NCI-H345 treated with DMSO at 0.1 percent for 48 hours (cell line): ENCODE measurements at regions not wholly inside any gene's neighbourhood (a gene's known extent, or its start where the extent isn't known, plus 50 kb on each side); places are given as distances from the start of the nearest gene placed in this dataset.

Experiments used
- DNase-seq: peaks from one replicate; lab custom pipeline; 2025; ENCODE audit not compliant: unreplicated experiment; lab: John Stamatoyannopoulos, UW

GRCh38 chr14:97820781-97821180 is 1023.6 kb downstream of the VRK1 start:
- no peak for DNase-seq

DNA sequence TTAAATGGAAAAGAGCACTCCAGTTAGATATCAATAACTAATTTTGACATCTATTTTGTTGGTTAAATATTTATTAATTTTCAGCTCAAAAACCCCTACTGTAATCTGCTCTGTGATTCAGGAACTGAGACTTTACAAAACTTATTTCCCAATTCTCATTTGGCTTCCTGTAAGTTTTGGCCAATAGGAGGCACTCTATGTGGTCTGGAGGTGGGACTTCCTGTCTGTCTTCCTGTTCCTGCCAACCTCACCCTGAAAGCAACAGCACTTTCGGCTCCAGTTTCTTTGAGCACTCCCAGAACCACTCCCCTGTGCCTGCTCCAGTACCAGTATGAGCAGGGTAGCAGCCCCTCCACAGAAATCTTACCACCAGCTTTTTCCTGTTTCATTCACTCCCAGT is 1027.0 kb downstream of the VRK1 start:
- no peak for DNase-seq

DNA sequence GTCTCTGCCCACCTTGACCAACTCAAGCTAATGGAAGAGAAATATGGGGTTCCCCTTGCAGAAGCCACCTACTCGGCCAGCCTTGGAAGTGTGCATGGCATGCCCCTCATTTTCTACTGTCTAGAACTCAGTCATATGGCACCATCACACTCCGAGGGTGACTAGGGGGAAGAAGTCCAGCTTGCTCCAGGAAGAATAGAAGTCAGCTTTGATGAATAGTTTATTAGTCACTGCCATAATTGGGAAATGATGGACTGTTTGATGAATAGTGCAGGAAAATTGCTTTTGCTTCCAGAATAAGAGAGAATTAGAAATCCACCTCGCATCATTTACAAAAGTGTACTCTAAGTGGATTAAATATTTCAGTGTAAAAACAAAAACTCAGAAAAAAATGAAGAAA is 1030.6 kb downstream of the VRK1 start:
- DNase-seq: no peak

- no peak for DNase-seq
These were observed 1035.6 kb downstream of the VRK1 start for GRCh38 chr14:97832776-97833175.

DNA sequence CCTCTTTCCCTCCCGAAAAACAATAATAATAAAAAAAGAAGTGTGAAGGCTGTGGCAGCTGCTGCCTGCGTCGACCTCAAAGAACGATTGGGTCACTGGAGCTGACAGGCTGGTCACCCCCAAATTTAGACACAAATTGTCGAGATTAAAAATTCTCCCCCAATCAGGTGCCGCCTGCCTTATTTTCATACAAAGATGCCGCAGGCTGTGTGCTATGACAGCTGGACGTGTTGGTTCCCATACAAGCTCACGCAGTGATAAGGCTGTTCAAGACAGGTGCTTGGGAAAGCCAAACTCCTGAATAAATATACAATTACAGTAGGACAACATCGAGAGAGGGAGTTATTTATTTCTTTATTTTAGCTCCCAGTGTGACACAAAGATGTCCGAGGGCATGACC is 1041.8 kb downstream of the VRK1 start:
- peak; percentile 66 for DNase-seq

DNA sequence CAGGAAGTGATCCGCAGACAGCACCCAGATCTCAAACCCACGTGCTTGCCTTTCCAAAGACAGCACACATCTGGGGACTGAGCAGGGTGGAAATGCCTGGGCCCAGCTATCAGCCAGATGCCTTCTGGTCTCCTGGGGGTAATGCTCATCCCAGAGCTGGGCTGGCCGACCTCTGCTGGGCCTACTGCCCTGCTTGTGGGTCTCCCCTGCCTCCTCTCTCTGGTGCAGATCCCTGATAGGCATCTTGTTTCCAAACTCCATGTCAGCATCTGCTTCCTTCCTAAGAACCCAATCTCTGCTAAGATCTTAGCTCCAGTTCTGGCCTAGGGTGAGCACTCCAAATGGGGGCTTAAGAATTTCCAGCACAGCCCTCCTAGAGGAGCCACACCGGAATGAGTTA is 1043.0 kb downstream of the VRK1 start:
- DNase-seq: no peak

- no peak for DNase-seq
These were observed 1044.6 kb downstream of the VRK1 start for GRCh38 chr14:97841762-97842161.

- no peak for DNase-seq
These were observed 1045.9 kb downstream of the VRK1 start for GRCh38 chr14:97843066-97843465.

DNA sequence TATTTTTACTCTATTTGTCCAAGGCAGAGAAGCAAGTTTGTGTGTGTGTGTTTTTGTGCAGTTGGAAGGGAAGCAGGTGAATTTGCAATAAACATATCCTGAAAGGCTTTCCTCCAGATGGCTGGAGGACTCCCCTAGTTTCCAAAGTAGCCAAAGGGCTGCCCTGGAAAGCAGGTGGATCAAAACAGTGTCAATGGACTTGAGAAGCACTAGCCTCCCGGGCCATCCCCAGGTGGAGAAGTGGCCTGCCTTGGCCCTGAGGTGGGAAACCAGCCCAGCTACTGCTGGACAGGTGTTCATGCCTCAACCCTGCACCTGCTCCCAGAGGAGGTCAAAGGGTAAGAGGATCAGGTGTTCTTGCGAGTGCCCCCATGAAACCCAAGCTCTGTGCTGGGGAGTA is 1046.9 kb downstream of the VRK1 start:
- no peak for DNase-seq

GRCh38 chr14:97846156-97846555 is 1049.0 kb downstream of the VRK1 start:
- DNase-seq: no peak

GRCh38 chr14:97848317-97848980 is 1051.3 kb downstream of the VRK1 start:
- DNase-seq: peak; percentile 91

- DNase-seq: no peak
These were observed 1053.3 kb downstream of the VRK1 start for GRCh38 chr14:97850466-97850865.

GRCh38 chr14:97850886-97851285 is 1053.7 kb downstream of the VRK1 start:
- DNase-seq: no peak

- peak; percentile 90 for DNase-seq
These were observed 1054.3 kb downstream of the VRK1 start for GRCh38 chr14:97851428-97851995.

- DNase-seq: no peak
These were observed 1057.7 kb downstream of the VRK1 start for GRCh38 chr14:97854918-97855317.

GRCh38 chr14:97866195-97866594 is 1069.0 kb downstream of the VRK1 start:
- DNase-seq: no peak

- DNase-seq: no peak
These were observed 1069.5 kb downstream of the VRK1 start for GRCh38 chr14:97866664-97867063.

DNA sequence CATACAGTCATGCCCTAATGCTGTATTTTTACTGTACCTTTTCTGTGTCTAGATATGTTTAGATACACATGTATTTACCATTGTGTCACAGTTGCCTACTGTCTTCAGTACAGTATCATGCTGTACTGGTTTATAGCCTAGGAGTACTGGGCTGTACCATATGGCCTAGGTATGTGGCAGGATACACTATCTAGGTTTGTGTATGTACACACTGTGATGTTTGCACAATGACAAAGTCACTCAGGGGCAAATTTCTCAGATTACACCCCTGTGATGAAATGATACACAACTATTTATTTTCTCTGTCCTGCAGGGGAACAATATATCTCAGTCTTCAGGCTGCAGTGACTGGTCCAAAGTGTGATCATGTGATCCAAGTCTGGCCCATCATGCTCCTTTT is 1076.1 kb downstream of the VRK1 start:
- DNase-seq: no peak

DNA sequence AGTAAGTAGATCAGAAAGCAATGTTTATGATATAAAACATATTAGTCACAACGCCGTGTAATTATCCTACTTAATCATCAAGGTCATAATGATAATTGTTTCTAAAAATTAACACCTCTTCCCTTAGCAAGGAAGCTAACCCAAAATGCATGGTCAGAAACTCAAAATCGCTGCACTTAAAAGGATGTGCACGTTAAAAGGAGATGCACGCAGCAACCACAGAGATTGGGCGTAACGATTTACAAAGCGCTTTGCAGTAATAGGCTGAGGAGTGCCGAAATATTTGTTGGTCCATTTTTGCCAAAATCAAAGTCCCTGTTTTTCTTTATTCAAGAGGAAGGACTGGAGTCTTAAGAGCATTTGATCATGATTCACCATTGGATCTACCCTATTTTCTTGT is 1077.2 kb downstream of the VRK1 start:
- no peak for DNase-seq

DNA sequence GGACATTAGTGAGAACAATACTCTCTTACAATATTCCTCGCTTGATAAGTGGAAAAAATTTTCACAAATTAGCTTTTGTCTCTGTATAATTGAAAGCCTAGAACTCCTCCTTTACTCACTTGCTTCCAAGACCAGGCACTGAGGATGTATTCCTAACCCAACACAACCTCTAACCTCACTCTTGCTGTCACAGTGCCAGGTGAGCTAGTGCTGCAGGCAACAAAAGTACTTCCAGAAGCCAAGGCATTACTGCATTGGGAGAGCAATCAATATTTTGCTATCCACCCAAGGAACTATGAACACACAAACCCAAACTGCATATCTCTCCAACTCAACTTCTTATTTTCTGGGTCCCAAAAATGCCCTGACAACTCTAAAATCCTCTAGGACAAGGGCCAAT is 1081.0 kb downstream of the VRK1 start:
- DNase-seq: no peak

DNA sequence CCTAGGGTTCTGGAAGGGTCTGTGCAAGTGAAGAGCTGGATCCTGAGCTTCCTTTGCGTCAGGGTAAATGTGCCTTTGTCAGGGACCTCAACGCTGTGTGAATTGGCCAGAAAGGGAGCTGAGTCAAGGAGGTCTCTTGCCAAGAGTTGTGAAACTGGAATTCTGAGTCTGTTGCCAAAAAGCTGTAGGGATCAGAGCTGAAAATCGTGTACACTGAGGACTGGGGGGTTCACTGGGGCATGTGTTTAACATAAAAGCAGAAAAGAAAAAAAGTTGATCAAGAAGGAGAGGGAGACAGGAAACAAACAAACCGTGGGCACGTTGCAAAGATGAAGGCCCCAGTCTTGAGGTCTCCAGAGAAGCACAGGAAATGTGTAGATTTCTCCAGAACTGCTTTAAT is 1081.5 kb downstream of the VRK1 start:
- no peak for DNase-seq

DNA sequence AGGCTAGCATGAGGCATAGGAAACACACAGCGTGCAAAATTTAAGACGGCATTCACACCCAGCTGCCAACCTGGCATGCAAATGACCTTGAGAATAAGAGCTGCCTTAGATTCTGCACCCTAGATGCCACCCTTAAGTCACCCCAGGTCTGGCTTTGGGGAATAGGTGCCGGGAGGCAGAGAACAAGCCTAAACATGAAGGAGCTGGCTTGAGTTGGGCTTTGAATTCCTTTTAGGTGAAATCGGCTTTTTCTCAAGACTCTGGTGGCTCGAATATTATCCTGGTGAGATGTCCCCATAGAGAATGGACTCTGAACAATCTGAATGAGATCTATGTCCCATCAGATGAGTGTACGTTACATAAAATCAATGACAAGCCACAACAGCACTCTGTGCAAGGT is 1090.5 kb downstream of the VRK1 start:
- DNase-seq: no peak

DNA sequence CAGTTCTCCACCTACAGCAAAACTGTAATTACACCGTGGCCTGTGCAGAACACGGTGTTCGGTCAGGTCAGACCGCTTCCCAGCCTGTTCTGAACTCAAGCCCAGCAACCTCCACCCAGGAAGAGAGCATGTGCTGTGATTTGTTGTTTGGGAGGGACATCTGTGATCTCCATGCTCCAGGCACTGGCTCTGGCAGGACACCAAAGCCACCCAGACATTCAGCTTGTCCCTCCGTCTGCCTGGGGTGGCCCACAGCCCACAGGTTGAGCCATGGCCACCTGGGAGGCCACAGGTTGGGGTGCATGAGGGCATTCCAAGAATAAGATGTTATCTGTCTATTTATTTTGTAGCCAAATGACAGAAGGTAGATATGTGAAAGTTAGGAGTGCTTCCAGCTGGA is 1091.1 kb downstream of the VRK1 start:
- no peak for DNase-seq
